Caco-2 (cell line): ENCODE measurements at regions not wholly inside any gene's neighbourhood (a gene's known extent, or its start where the extent isn't known, plus 50 kb on each side); places are given as distances from the start of the nearest gene placed in this dataset.

Source experiments
- BruUV-seq: library from RNA; stranded (reverse); fragments of 400-500 nt; replicated peaks from 2 replicates; lab custom pipeline; 2021; lab: Mats Ljungman, UMichigan
- CTCF ChIA-PET: fragments of 300-600 bp; sonication (Branson Sonifier 250); formaldehyde crosslinking; loops from one replicate; lab custom pipeline; 2022; ENCODE audit warnings: antibody characterized with exemption; lab: Charles Lee
- POLR2A ChIA-PET: fragments of 300-600 bp; sonication (Branson Sonifier 250); formaldehyde crosslinking; loops from one replicate; lab custom pipeline; 2022; ENCODE audit warnings: antibody characterized with exemption; lab: Charles Lee
- DNase-seq, 2 experiments: peaks; one replicate each; pipeline versions ENCODE4 v3.0.0 to v3.0.0-alpha.2; 2020 to 2022
- H3K27me3 ChIP-seq: replicated peaks from 2 replicates; pipeline ENCODE4 v1.6.0; 2011; ENCODE audit warnings: low read length; ENCODE audit not compliant: control insufficient read depth, insufficient read depth
- H3K36me3 ChIP-seq: 2 replicates; pipeline ENCODE4 v1.5.1; 2011; ENCODE audit warnings: low read length; ENCODE audit not compliant: control insufficient read depth, insufficient read depth
- H3K4me1 ChIP-seq: fragments of 250-450 bp; sonication (Bioruptor Pico); 2 replicates; pipeline ENCODE4 v1.5.1; 2020; ENCODE audit warnings: mild to moderate bottlenecking
- H3K4me3 ChIP-seq: 2 replicates; pipeline ENCODE4 v1.5.1; 2011; ENCODE audit warnings: low read depth, mild to moderate bottlenecking, control low read depth, low read length
- H3K9me3 ChIP-seq: fragments of 250-450 bp; sonication (Bioruptor Pico); 2 replicates; pipeline ENCODE4 v1.5.1; 2020; ENCODE audit warnings: mild to moderate bottlenecking, moderate library complexity
- H3K27ac Mint-ChIP-seq: one replicate; pipeline ENCODE4 v1.8.0; 2022; ENCODE audit warnings: mixed read lengths; ENCODE audit not compliant: unreplicated experiment
- H3K27me3 Mint-ChIP-seq: one replicate; pipeline ENCODE4 v1.8.0; 2022; ENCODE audit warnings: mixed read lengths; ENCODE audit not compliant: insufficient read depth, unreplicated experiment
- H3K36me3 Mint-ChIP-seq: one replicate; pipeline ENCODE4 v1.8.0; 2022; ENCODE audit warnings: mild to moderate bottlenecking, mixed read lengths; ENCODE audit not compliant: insufficient read depth, unreplicated experiment
- H3K4me1 Mint-ChIP-seq: one replicate; pipeline ENCODE4 v1.8.0; 2022; ENCODE audit warnings: low read depth, mixed read lengths; ENCODE audit not compliant: unreplicated experiment
- H3K4me3 Mint-ChIP-seq: one replicate; pipeline ENCODE4 v1.8.0; 2022; ENCODE audit warnings: mild to moderate bottlenecking, moderate library complexity, mixed read lengths; ENCODE audit not compliant: unreplicated experiment
- H3K9me3 Mint-ChIP-seq: one replicate; pipeline ENCODE4 v1.8.0; 2022; ENCODE audit warnings: mixed read lengths; ENCODE audit not compliant: unreplicated experiment
- intact Hi-C: fragments of 100-400 bp; cut with micrococcal nuclease; formaldehyde crosslinking; loops from one replicate; pipeline ENCODE4 v1.10.0; 2022; ENCODE audit not compliant: unreplicated experiment
- TF ChIP-seq, protein P1 (sequence below), 2 experiments: fragments of 200-600 bp in 1 of 2; IDR thresholded peaks; 1 replicate in 1 of 2; 2 replicates in 1 of 2; pipeline versions ENCODE4 v1.5.1 to v1.8.0; 2011 to 2022; ENCODE audit warnings: antibody characterized with exemption in 1 of 2, control low read depth in 1 of 2, inconsistent platforms in 1 of 2, low read depth in 1 of 2, low read length in 1 of 2, mild to moderate bottlenecking in 1 of 2, moderate library complexity in 1 of 2; ENCODE audit not compliant: insufficient read depth in 1 of 2, severe bottlenecking in 1 of 2, unreplicated experiment in 1 of 2

- peak overlapping the region; percentile 80 for H3K4me3 Mint-ChIP-seq
- no peaks in the 10 kb centered on the region for H3K36me3 ChIP-seq
- H3K27me3 Mint-ChIP-seq: no peaks in the 10 kb centered on the region
- H3K4me3 ChIP-seq: peak overlapping the region; percentile 33
- no peaks in the 10 kb centered on the region for H3K4me1 Mint-ChIP-seq
- H3K4me1 ChIP-seq: peaks cover 10% of the 10 kb centered on the region
- H3K27ac Mint-ChIP-seq: peak overlapping the region; percentile 91
- CTCF ChIA-PET: no interaction called here
- peaks cover 15% of the 10 kb centered on the region for H3K9me3 Mint-ChIP-seq
- peaks cover 5% of the 10 kb centered on the region for H3K36me3 Mint-ChIP-seq
- no peak for DNase-seq
- intact Hi-C loops: no loop called here
- TF ChIP-seq, protein P1, sequence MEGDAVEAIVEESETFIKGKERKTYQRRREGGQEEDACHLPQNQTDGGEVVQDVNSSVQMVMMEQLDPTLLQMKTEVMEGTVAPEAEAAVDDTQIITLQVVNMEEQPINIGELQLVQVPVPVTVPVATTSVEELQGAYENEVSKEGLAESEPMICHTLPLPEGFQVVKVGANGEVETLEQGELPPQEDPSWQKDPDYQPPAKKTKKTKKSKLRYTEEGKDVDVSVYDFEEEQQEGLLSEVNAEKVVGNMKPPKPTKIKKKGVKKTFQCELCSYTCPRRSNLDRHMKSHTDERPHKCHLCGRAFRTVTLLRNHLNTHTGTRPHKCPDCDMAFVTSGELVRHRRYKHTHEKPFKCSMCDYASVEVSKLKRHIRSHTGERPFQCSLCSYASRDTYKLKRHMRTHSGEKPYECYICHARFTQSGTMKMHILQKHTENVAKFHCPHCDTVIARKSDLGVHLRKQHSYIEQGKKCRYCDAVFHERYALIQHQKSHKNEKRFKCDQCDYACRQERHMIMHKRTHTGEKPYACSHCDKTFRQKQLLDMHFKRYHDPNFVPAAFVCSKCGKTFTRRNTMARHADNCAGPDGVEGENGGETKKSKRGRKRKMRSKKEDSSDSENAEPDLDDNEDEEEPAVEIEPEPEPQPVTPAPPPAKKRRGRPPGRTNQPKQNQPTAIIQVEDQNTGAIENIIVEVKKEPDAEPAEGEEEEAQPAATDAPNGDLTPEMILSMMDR (IDR thresholded peaks at IDR 0.05; ENCODE audit: insufficient read depth in 1 of 2, low read depth in 1 of 2, low read length in 1 of 2, severe bottlenecking in 1 of 2, unreplicated experiment in 1 of 2): no peak
- BruUV-seq: TSS peak; percentile 97
- no peaks in the 10 kb centered on the region for H3K9me3 ChIP-seq
- POLR2A ChIA-PET: interaction anchor here (0.5 to 0.6 kb wide), 2 partner anchors 12 to 74 kb away, joined by 3 to 4 read pairs; no protein-coding TSS in a partner anchor
- no peaks in the 10 kb centered on the region for H3K27me3 ChIP-seq
These were observed 252.3 kb downstream of the EFCAB11 start for GRCh38 chr14:89702073-89702875.

- no TSS peak for BruUV-seq
- no peaks in the 10 kb centered on the region for H3K27me3 ChIP-seq
- H3K27me3 Mint-ChIP-seq: no peaks in the 10 kb centered on the region
- DNase-seq: peak; percentile 89 to 90
- H3K27ac Mint-ChIP-seq: peak overlapping the region; percentile 91
- H3K4me3 ChIP-seq: peak overlapping the region; percentile 52
- H3K36me3 ChIP-seq: no peaks in the 10 kb centered on the region
- peak overlapping the region; percentile 80 for H3K4me3 Mint-ChIP-seq
- H3K36me3 Mint-ChIP-seq: peaks cover 5% of the 10 kb centered on the region
- peaks cover 10% of the 10 kb centered on the region for H3K4me1 ChIP-seq
- peaks cover 15% of the 10 kb centered on the region for H3K9me3 Mint-ChIP-seq
- H3K9me3 ChIP-seq: no peaks in the 10 kb centered on the region
- CTCF ChIA-PET: no interaction called here
- TF ChIP-seq, protein P1 (IDR thresholded peaks at IDR 0.05; ENCODE audit: insufficient read depth in 1 of 2, low read depth in 1 of 2, low read length in 1 of 2, severe bottlenecking in 1 of 2, unreplicated experiment in 1 of 2): no peak
- H3K4me1 Mint-ChIP-seq: no peaks in the 10 kb centered on the region
- intact Hi-C loops: no loop called here
- POLR2A ChIA-PET: interaction anchor here (0.5 kb wide), 1 partner anchor 13 kb away, joined by 4 read pairs; no protein-coding TSS in a partner anchor
These were observed 253.1 kb downstream of the EFCAB11 start for GRCh38 chr14:89701211-89702043.

- peak overlapping the region; percentile 80 for H3K4me3 Mint-ChIP-seq
- H3K27me3 Mint-ChIP-seq: no peaks in the 10 kb centered on the region
- H3K4me1 Mint-ChIP-seq: no peaks in the 10 kb centered on the region
- Histone ChIP-seq H3K9me3 (no peaks in the 10 kb centered on the region), H3K4me1 (peaks cover 10% of the 10 kb centered on the region), H3K27me3 (no peaks in the 10 kb centered on the region), H3K36me3 (no peaks in the 10 kb centered on the region), H3K4me3 (peak overlapping the region; percentile 52)
- CTCF ChIA-PET: no interaction called here
- peaks cover 5% of the 10 kb centered on the region for H3K36me3 Mint-ChIP-seq
- H3K27ac Mint-ChIP-seq: no peak overlapping the region
- no peak for DNase-seq
- TF ChIP-seq, protein P1 (IDR thresholded peaks at IDR 0.05; ENCODE audit: insufficient read depth in 1 of 2, low read depth in 1 of 2, low read length in 1 of 2, severe bottlenecking in 1 of 2, unreplicated experiment in 1 of 2): no peak
- intact Hi-C loops: no loop called here
- no TSS peak for BruUV-seq
- POLR2A ChIA-PET: no interaction called here
- H3K9me3 Mint-ChIP-seq: peaks cover 15% of the 10 kb centered on the region
These were observed 253.7 kb downstream of the EFCAB11 start for GRCh38 chr14:89700801-89701200.
